GM12891 (cell line): ENCODE measurements at regions not wholly inside any gene's neighbourhood (a gene's known extent, or its start where the extent isn't known, plus 50 kb on each side); places are given as distances from the start of the nearest gene placed in this dataset.

ENCODE experiments used
- DNase-seq: peaks from one replicate; pipeline ENCODE4 v3.0.0; 2011; ENCODE audit warnings: low spot score; ENCODE audit not compliant: insufficient read length
- FAIRE-seq: peaks from 2 replicates; lab custom pipeline; 2011; peaks lifted over from hg19 to GRCh38; lab: Jason Lieb, UNC
- PAX5 ChIP-seq: IDR thresholded peaks from 2 replicates; pipeline ENCODE4 v1.6.1; 2011; ENCODE audit warnings: low read length, moderate library complexity, mild to moderate bottlenecking; ENCODE audit not compliant: insufficient read depth, severe bottlenecking
- POLR2A ChIP-seq: IDR thresholded peaks from 2 replicates; pipeline ENCODE4 v1.6.1; 2011; ENCODE audit warnings: low read depth, low read length, control low read depth
- POLR2AphosphoS5 ChIP-seq: IDR thresholded peaks from 2 replicates; pipeline ENCODE4 v1.6.1; 2011; ENCODE audit warnings: low read depth, low read length, control low read depth
- POU2F2 ChIP-seq: IDR thresholded peaks from 2 replicates; pipeline ENCODE4 v1.6.1; 2011; ENCODE audit warnings: low read depth, mild to moderate bottlenecking, control low read depth, low read length, moderate library complexity
- SPI1 ChIP-seq: IDR thresholded peaks from 2 replicates; pipeline ENCODE4 v1.6.1; 2011; ENCODE audit warnings: low read depth, low read length, control low read depth
- TAF1 ChIP-seq: IDR thresholded peaks from 2 replicates; pipeline ENCODE4 v1.6.1; 2011; ENCODE audit warnings: low read depth, low read length, control low read depth

DNA sequence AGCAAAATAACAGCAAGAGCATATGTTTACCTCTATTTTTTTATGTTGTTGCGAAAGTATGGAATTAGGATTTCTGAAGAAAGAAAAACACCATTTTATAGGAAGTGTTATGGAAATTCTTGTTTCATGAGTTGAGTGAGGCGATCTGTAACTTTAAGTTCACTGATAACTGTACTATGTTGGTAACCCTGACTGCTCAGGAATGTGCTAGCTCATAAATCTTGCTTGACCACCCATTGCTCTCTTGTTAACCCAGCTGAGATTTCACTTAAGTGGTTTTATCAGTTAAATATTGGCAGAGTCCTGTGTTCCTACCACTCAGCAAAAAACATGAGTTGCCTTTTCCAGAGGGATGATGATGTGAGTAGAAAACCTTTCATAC lies 91.1 kb upstream of the STARD4 start:
- FAIRE-seq: no peak
- no peak for TF ChIP-seq POLR2A
- TF ChIP-seq SPI1: no peak
- no peak for TF ChIP-seq POLR2AphosphoS5
- no peak for DNase-seq

DNA sequence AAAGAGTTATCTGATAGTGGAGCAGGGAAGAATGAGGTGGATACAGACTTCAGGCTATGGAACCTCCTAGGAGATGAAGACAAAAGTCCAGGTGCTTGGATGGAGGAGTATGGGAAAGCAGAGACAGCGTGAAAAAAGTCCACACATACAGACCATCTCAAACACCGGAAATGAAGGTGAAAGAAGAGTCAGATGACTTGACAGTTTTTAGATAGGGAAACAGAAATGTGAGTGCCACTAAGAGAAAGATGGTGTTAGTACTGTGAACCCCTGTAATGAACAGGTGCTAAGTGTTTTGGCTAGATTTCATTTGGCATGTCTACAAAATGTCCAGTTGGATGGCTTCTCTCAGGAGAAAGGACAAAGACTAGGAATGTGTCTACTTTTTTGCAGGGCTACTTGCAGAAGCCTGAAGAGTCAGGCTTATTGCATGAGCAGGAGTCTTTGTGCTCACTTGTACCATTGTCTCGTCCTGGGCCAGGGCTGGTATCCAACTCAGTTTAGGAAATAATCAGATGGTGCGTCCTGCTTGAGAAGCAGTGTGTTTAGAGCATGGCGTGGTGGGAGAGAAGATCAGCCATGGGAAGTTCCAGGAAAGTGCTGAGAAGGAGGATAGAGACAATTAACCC lies 90.6 kb upstream of the STARD4 start:
- DNase-seq: no peak
- TF ChIP-seq PAX5: no peak
- no peak for TF ChIP-seq SPI1
- TF ChIP-seq POU2F2: no peak
- no peak for TF ChIP-seq TAF1
- TF ChIP-seq POLR2AphosphoS5: no peak
- no peak for TF ChIP-seq POLR2A

DNA sequence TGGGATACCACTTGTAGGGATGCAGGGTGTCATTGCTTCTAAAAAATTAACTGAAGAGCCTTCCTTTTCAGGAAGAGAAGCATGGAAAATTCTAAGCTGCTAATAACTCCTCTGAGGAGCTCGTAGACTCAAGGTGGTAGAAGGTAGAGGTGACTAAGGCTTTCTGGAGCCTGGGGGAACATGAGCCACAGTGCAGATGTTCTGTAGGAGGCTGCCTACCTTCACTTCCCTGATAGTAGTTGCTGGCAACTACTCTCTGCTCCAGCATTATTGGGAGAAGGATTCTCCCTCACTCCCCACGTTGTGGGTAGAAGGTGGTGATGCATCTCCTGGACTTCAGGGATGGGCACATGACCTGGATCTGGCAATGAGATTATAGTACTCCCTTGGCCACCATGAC lies 86.7 kb upstream of the STARD4 start:
- FAIRE-seq (no peak), DNase-seq (no peak)
- TF ChIP-seq POU2F2 (no peak), POLR2A (no peak), PAX5 (no peak), SPI1 (no peak), POLR2AphosphoS5 (no peak), TAF1 (no peak)

More for the DNA sequence above, 90.6 kb upstream of the STARD4 start:
- no peak for FAIRE-seq

DNA sequence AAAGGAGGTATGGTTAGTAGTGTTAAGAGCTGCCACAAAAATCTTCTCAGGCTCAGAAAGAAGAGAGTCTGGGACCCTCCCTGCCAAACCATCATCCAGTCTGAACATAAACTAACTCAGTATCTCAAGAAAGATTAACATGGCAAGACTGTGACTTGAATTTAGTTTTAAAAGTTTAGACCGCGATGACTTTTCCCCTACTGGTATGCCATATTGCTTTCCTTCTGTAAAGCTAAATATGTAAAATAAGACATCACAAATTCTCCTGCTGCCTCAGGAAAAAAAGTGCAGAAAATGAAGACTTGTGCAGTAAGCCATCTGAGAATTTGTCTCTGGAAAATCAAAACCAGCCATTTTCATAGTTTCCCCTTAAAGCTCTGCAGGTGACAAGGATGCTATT lies 85.2 kb upstream of the STARD4 start:
- FAIRE-seq: no peak
- no peak for TF ChIP-seq POU2F2
- no peak for TF ChIP-seq SPI1
- no peak for TF ChIP-seq PAX5
- DNase-seq: no peak

DNA sequence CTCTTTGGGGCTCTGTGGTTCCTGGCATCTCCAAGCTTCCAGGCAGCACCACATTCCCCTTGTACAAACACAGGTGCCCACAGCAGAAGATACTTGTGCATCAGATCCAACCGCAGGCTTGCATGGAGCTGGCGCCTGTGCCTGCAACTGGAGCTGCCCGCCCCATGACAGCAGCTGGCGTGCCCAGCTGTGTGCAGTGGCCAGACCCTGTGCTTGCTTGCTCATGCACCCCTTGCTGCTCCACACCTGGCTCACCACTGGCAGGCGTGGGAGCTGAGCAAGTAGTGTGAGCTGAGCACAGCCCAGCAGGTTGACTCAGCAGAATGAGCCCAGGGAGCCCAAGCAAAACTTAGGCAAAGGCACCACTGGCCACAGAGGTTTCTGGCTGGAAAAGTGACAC lies 84.4 kb upstream of the STARD4 start:
- no peak for TF ChIP-seq SPI1
- TF ChIP-seq POLR2A: no peak
- no peak for TF ChIP-seq TAF1
- TF ChIP-seq PAX5: no peak
- TF ChIP-seq POU2F2: no peak
- no peak for TF ChIP-seq POLR2AphosphoS5
- DNase-seq (no peak), FAIRE-seq (no peak)

DNA sequence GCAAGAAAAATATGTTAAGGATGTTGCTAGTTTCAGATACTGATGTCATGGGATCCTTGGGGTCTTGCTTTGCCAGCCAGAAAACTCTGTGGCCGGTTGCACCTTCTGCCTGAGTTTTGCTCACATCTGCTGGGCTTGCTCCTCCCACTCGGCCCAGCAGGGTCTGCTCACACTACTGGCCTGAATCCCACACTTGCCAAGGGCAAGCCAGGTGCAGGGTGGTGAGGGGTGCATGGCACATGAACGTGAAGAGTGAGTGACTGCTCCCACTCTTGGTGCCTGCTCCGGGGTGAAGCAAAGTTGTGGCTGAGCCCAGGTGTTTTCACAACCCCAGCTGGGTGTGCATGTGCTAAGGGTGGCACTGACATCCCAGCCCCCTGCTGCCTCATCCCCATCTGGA lies 83.1 kb upstream of the STARD4 start:
- FAIRE-seq: no peak
- DNase-seq: no peak

DNA sequence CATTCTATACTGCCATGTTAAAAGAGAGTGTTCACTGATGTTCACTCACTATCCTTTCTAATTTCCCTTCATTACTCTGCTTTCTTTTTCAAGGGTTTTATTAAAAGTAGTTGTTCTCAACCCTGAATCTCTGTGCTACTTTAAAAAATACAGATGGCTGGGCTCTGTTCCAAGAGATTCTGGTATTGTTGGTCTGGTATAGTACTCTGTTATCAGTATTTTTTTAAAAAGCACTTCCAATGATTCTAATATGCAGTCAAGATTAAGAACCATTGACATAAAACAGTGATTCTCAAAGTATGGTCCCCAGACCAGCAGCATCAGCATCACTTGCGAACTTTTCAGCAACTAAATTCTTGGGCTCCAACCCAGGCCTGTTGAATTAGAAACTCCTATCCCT lies 77.0 kb upstream of the STARD4 start:
- TF ChIP-seq SPI1: no peak
- no peak for TF ChIP-seq POU2F2
- no peak for TF ChIP-seq TAF1
- no peak for TF ChIP-seq PAX5
- TF ChIP-seq POLR2A: no peak
- no peak for TF ChIP-seq POLR2AphosphoS5
- FAIRE-seq: no peak

More for the DNA sequence above, 83.1 kb upstream of the STARD4 start:
- TF ChIP-seq POLR2A (no peak), SPI1 (no peak), POU2F2 (no peak), PAX5 (no peak), TAF1 (no peak)

DNA sequence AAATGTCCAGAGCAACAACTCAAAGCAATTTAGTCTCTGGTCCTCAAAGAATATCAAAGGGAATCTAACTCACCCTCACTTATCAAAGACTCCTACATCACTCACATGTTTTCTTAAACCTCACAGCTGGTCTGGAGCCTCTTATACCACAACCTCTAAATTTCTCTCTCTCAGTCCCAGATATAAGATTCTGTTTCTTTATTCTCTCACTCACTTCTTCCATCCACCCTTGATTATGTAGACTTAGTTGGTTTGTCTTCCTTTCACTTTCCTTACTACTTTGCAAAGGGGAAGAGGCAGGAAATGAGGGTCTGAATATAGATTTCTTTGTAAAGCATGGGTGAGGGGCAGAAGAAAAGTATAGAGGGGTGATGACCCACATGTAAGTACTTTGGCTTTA lies 75.4 kb upstream of the STARD4 start:
- no peak for TF ChIP-seq SPI1
- no peak for TF ChIP-seq POU2F2
- no peak for TF ChIP-seq PAX5
- TF ChIP-seq POLR2AphosphoS5: no peak
- FAIRE-seq (no peak), DNase-seq (no peak)

More for the DNA sequence above, 77.0 kb upstream of the STARD4 start:
- DNase-seq: no peak

DNA sequence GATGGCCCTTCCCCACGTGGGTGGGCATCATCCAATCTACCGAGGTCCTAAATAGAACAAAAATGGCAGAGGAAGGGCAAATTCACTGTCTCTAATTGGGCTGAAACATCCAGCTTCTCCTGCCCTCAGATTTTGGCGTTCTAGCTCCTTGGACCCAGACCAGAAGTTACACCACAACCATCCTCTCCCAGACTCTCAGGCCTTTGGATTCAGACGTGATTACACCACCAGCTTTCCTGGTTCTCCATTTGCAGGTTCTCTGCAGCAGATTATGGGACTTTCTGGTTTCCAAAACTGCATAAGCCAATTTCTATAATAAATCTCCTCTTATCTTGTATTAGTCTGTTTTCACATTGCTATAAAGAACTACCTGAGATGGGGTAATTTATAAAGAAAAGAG lies 73.6 kb upstream of the STARD4 start:
- no peak for FAIRE-seq
- no peak for DNase-seq
- TF ChIP-seq POLR2A (no peak), POLR2AphosphoS5 (no peak), SPI1 (no peak)

DNA sequence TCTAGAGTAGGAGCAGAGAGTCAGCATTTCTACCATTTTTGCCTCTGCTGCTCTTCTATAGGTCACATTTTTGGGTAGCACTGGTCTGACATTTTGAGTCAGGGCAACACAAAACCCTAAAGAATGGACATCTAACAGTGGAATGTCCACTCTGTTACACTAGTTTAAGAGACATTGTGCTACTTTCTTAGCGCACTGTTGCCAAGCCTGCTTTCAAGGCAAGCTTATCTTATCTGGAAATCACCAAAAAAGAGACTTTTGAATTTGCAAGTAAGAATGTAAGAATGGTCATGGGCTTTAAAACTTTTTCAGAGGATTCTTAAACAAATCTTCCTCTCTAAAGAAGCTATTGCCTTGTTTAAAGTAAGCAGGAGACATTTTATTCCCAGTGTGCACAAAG lies 73.0 kb upstream of the STARD4 start:
- no peak for FAIRE-seq
- no peak for DNase-seq

More for the DNA sequence above, 73.0 kb upstream of the STARD4 start:
- TF ChIP-seq SPI1 (no peak), POLR2AphosphoS5 (no peak), POLR2A (no peak), TAF1 (no peak), POU2F2 (no peak), PAX5 (no peak)
